ENCODE measurements at regions not wholly inside any gene's neighbourhood (a gene's known extent, or its start where the extent isn't known, plus 50 kb on each side); places are given as distances from the start of the nearest gene placed in this dataset.
"Not testable (repeated sequence)": the region's sequence is repeated elsewhere in the genome, so short reads cannot be mapped to it uniquely, and the experiment has no call there.

GRCh38 chr21:25437465-25437864 lies 169.8 kb downstream of the MRPL39 start:
- ATAC-seq (ENCODE audit: poor library complexity); DNase-seq; intact Hi-C loops (cut with DNase I): not testable (repeated sequence)

- DNase-seq = no peak
- intact Hi-C loops (cut with DNase I) = loop anchor here (10.0 kb wide), 1 partner anchor 136 kb away; no protein-coding TSS in a partner anchor
- no peak for ATAC-seq (ENCODE audit: poor library complexity)
Measured at GRCh38 chr21:25428537-25428936, 178.7 kb downstream of the MRPL39 start.

DNA sequence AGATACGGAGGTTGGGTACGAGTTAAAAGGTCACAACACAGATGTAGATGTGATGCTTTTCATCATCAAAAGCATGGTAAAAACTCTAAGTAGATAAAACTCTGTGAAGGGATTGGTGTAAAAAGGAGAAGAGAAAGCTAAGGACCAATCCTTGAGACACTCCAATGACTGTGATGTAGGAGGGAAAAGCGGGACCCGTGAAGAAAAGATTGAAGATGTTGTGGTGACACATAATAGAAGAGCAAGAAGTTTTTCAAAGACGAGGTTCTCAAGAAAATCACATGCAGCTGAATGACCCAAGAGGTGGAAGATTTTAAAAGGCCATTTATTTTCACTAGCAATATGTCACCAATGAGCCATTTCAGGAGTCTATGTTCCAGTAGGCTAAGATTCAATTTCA lies 179.5 kb downstream of the MRPL39 start:
- ATAC-seq (ENCODE audit: poor library complexity) (no peak), DNase-seq (no peak)
- intact Hi-C loops (cut with DNase I) = loop anchor here (10.0 kb wide), 1 partner anchor 137 kb away; no protein-coding TSS in a partner anchor

GRCh38 chr21:25426580-25426979 lies 180.7 kb downstream of the MRPL39 start:
- DNase-seq = no peak
- intact Hi-C loops (cut with DNase I) = loop anchor here (10.0 kb wide), 1 partner anchor 138 kb away; no protein-coding TSS in a partner anchor
- ATAC-seq (ENCODE audit: poor library complexity) = no peak

DNA sequence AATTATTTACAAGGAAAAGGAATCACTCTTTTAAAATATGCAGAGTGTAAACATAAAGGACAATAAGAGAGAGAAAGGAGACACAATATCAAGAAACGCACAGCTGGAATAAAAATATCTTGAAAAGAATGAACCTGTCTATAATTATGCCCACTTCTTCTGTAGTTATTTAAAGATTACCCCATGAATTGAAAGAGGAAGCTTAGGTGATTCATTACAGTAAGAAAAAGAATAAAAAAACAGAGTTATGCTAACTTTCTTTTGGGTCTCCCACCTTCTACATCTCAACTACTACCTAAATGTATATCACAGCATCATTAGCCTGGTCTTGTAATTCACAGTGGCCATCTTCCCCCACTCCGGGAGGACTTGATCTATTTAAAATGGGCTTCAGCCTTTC lies 182.1 kb downstream of the MRPL39 start:
- no peak for DNase-seq
- ATAC-seq (ENCODE audit: poor library complexity) = no peak
- intact Hi-C loops (cut with DNase I) = loop anchor here (10.0 kb wide), 1 partner anchor 140 kb away; no protein-coding TSS in a partner anchor

DNA sequence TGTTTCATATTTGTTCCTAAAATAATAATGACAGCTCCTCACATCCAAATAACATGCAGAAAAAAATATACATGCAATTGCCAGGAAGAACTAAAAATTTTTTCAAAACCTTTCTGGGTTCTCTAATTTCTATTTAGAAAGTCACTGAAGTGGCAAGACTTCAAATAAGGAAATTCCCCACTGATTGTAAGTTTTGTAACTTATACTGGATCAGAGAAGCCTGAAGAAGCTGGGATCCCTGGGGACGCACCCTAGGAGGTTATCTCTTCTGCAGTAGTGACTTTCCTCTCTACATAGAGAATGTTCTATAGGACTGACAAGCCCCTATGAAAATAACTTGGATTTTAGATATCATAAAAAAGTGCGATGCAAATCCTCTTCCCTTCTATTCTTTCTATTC lies 182.6 kb downstream of the MRPL39 start:
- intact Hi-C loops (cut with DNase I) = loop anchor here (10.0 kb wide), 1 partner anchor 140 kb away; no protein-coding TSS in a partner anchor
- DNase-seq (no peak), ATAC-seq (ENCODE audit: poor library complexity) (no peak)

- intact Hi-C loops (cut with DNase I) = loop anchor here (10.0 kb wide), 1 partner anchor 141 kb away; no protein-coding TSS in a partner anchor
- DNase-seq (no peak), ATAC-seq (ENCODE audit: poor library complexity) (no peak)
Measured at GRCh38 chr21:25424048-25424447, 183.2 kb downstream of the MRPL39 start.

DNA sequence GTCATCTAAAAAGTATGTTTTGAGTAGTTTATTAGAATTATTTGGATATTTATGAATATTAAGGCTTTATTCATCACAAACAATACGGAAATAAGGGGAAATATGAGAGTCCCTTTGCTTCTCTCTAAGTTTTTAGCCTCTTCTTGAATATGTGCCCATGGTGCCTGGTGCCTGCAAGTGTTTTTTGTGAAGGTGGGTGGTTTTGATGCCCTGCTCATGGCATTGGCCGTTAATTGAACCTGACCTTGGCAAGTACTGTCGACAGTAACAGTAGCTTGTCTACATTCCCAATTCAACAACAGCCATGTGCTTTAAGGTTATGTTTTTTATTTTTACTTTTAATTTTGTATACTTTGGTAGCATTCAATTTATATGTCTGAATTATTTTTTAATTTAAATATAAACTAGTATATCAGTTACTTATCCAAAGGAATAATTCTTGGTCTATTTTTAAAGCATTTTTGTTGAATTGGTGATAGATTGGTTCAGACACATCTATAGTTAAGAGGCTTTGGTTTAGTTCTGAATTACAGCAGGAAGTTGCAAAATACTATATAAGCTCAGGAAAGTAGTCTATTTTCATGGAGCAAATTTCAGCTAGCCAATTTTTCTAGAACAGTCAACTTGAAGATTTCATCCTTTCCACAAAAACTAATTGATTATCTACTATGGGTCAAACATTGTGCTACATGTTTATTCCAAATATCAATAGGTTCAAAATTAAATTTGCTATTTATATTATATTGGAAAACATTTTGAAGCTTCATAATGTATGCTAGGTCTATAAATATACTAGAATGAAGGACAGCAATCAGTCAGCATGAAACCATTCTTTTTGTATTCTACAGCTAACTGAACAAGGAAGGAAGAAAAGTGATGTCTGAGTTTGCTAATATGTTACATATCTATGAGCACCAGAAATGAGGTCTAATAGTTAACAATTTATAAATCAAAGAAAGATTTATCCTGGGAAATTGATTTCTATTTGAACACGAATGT lies 184.4 kb downstream of the MRPL39 start:
- no peak for DNase-seq
- intact Hi-C loops (cut with DNase I) = loop anchor here (10.0 kb wide), 1 partner anchor 142 kb away; no protein-coding TSS in a partner anchor
- ATAC-seq (ENCODE audit: poor library complexity) = no peak

GRCh38 chr21:25421321-25422028 lies 185.8 kb downstream of the MRPL39 start:
- no peak for DNase-seq
- no peak for ATAC-seq (ENCODE audit: poor library complexity)
- intact Hi-C loops (cut with DNase I) = loop anchor here (10.0 kb wide), 1 partner anchor 143 kb away; no protein-coding TSS in a partner anchor

DNA sequence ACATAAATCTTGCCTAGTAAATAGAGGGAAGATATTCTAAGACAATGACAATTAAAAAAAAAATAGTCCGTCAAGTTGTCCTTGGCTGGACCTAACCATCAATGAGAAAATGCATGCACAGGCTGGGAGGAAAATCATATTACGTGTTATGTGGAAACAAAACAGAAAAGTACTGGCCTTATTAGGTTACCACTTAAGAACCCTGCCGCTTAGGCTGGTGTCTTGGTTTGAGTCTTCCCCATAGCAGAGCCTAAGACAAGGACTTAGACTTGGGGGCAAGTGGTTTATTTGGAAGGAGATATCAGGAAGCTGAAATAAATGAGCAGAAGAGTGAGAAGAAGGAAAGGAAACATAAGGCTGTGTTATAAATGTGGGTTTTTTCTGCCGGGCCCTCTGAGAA lies 186.4 kb downstream of the MRPL39 start:
- no peak for DNase-seq
- intact Hi-C loops (cut with DNase I) = loop anchor here (10.0 kb wide), 1 partner anchor 144 kb away; no protein-coding TSS in a partner anchor
- no peak for ATAC-seq (ENCODE audit: poor library complexity)

- ATAC-seq (ENCODE audit: poor library complexity) (no peak), DNase-seq (no peak)
- intact Hi-C loops (cut with DNase I) = no loop called here
Measured at GRCh38 chr21:25416669-25417068, 190.6 kb downstream of the MRPL39 start.

DNA sequence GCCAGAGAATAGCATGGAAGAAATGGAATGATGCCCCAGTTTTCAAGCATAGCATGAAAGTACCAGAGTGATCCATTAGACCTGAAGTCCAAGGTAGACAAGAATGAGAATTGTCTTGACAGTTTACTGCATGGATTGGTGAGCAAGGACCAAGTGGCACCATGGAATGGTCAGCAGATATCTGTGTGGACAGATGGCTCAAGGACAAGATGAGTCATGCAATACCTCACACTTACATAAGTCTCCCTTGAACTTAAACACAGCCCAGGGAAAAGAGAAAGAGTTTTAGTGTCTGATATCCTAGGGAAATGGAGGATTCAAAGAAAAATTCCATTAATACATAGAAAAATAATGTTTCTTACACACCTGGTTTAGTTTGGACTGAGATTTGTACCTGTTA lies 195.2 kb downstream of the MRPL39 start:
- no peak for DNase-seq
- intact Hi-C loops (cut with DNase I) = no loop called here
- no peak for ATAC-seq (ENCODE audit: poor library complexity)

DNA sequence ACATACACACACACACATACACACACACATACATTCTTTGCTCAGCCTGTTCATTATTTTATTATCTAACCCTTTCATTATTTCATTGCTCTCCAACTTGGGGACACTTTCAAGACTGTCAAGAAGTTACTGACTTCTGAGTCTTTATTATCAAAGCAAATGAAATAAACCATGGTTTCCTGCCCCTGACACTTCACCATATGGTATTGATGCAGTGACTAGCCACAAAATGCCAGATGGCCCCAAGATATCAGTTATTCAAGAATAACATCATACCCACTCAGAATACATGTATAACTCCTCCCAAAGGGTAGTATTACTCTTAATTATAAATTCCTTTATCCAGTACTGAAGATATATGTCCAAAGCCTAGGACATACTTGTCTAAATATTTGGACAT lies 197.3 kb downstream of the MRPL39 start:
- ATAC-seq (ENCODE audit: poor library complexity) (no peak), DNase-seq (no peak)
- intact Hi-C loops (cut with DNase I) = no loop called here

GRCh38 chr21:25408666-25409065 lies 198.6 kb downstream of the MRPL39 start:
- ATAC-seq (ENCODE audit: poor library complexity) = no peak
- intact Hi-C loops (cut with DNase I) = no loop called here

GRCh38 chr21:25406887-25407579 lies 200.2 kb downstream of the MRPL39 start:
- ATAC-seq (ENCODE audit: poor library complexity) (no peak), DNase-seq (no peak)
- intact Hi-C loops (cut with DNase I) = no loop called here

More at GRCh38 chr21:25408666-25409065, 198.6 kb downstream of the MRPL39 start:
- no peak for DNase-seq

DNA sequence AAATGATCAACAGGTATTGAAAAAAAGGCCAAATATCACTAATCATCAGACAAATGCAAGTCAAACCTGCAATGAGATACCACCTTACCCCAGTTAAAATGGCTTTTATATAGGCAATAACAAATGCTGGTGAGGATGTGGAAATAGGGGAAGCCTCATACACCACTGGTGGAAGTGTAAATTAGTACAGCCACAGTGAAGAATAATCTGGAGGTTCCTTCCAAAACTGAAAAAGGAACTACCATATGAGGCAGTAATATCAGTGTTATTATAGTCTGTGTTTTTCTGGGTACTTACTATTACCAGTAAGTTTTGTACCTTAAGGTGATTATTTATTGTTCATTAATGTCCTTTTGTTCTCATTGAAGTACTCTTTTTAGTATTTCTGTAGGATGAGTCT lies 201.3 kb downstream of the MRPL39 start:
- DNase-seq (no peak), ATAC-seq (ENCODE audit: poor library complexity) (no peak)
- intact Hi-C loops (cut with DNase I) = no loop called here

DNA sequence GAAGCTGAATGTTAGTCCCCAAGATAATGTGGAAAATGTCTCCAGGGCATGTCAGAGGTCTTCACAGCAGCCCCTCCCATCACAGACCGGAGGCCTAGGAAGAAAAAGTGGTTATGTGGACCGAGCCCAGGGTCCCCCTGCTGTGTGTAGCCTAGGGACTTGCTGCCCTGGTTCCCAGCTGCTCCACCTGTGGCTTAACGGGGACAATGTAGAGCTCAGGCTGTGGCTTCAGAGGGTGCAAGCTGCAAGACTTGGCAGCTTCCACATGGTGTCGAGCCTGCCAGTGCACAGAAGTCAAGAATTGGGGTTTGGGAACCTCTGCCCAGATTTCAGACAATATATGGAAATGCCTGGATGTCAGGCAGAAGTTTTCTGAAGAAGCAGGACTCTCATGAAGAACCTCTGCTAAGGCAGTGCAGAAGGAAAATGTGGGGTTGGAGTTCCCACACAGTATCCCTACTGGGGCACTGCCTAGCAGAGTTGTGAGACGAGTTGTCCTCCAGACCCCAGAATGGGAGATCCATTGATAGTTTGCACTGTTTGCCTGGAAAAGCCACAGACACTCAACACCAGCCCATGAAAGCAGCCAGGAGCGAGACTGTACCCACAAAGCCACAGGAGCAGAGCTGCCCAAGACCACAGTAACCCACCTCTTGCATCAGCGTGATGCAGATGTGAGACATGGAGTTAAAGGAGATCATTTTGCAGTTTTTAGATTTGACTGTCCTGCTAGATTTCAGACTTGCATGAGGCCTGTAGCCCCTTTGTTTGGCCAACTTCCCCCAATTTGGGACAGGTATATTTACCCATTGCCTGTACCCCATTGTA lies 204.9 kb downstream of the MRPL39 start:
- intact Hi-C loops (cut with DNase I) = no loop called here
- DNase-seq (no peak), ATAC-seq (ENCODE audit: poor library complexity) (no peak)

GRCh38 chr21:25400427-25400826 lies 206.9 kb downstream of the MRPL39 start:
- no peak for DNase-seq
- intact Hi-C loops (cut with DNase I) = no loop called here
- ATAC-seq (ENCODE audit: poor library complexity) = no peak
